M059J (cell line): ENCODE measurements at regions not wholly inside any gene's neighbourhood (a gene's known extent, or its start where the extent isn't known, plus 50 kb on each side); places are given as distances from the start of the nearest gene placed in this dataset.
A peak's percentile ranks its signal among the peaks of the same experiment; 100 is the strongest.
"Not testable (repeated sequence)": the region's sequence is repeated elsewhere in the genome, so short reads cannot be mapped to it uniquely, and the experiment has no call there.

Experiments used
- DNase-seq: peaks from one replicate; pipeline ENCODE4 v3.0.0-alpha.2; 2012; ENCODE audit warnings: low read depth

DNA sequence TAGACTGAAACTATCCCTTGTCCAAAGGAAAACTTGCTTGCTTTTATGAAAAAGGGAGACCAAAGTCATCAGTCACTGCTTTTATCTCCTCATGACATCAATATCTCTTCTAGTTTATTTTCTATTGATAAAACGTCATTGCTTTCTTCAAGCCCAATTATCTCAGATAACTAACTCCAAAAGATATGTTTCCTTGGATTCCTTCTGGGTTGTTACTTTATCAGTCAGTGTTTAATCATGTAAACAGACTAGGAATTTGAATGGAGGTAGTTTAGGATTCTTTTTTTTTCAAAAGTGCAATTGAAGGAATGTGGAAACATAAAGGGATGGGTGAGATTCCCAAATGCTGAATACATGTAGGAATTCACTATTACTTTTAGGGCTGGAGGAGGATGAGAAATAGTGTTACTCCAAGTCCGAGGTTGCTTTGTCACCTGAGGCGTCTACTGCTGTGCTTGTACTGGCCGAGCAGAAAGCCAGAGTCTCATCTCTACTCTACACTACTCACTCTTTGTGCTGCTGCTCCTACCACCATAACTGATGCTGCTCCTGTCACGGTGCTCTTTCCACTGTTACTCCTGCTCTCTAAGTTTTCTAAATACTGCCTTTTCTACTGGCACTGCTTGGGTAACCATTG is 1697.1 kb upstream of the NUDT12 start:
- DNase-seq = no peak

DNA sequence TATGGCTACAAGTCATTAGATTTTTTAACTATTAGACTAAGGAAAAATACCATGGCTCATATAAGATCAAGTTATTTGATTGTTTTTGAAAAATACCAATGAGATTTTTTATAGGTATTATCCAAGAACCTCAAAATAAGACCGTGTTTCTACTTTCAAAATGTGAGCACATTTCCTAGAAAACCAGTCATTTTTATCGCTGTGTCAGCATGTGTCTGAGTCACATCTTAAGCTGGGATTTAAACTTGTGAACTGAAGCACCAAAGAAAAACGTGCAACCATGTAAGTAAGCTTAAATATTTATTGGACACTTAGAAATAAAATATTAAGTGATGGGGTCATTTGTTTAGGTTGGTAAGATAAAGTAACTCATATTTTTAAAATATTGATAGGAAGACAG is 1676.0 kb upstream of the NUDT12 start:
- peak; percentile 2 for DNase-seq

DNA sequence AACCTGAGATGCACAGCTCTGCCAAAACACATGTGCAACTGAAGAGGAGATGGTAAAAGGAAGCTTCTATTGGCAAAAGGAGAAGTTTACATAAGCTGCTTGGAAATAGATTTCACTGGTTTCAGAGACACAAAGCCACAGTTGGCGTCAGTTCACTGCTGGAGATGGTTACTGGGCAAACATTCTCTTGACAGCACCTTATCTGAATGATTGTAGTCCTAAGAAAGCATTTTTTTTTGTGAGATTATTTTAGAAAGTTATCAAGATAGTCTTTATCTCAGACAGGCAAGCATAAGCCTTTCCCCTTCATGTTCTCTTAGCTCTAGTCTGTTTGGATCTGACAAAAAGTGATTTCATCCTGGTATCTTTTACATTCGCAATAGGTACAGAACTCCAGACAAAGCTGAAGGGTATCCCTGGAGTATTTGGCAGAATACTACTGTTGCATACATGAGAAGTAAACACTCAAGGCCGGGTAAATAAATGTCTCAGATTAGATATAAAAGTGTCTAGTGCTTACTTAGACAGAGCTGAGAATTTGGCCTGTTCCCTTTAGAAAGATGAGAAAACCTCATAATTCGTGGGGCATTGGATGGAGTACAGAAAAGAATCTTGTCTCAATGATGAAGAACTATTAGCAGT is 1668.0 kb upstream of the NUDT12 start:
- no peak for DNase-seq

DNA sequence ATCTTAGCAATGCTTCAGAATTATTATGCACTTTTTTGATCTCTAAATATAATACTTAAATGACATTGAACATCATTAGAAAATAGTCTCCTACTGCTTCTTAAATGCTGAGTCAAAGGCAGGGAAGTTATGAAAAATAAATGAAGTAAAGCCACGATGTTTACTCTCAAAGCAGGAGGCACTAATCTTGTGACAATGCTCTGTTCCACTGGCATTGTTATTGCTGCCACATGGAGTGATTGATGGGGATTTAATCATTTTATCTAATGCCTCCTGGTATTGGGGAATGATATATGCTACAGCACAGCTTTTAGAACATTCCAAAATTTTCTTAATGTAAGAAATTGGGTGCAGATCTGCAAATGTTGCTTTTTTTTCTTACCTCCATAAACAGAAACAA is 1655.4 kb upstream of the NUDT12 start:
- no peak for DNase-seq

DNA sequence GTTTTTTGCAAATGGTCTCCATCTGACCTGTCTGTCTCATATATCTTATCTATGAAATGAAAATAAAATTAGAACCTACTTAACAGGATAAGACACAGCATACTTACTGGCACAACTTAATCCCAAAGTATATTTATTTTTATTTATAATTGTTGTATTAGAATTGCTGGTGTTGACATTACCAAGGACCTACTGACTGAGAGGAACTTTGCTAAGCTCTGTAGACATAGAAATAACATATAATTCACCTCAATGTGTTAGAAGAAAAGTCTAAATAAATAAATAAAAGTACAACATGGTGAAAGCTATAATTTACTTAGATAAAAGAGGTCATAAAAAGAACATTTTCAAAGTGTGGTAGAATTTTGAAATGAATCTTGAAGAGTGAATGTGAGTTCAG is 1650.5 kb upstream of the NUDT12 start:
- no peak for DNase-seq

DNA sequence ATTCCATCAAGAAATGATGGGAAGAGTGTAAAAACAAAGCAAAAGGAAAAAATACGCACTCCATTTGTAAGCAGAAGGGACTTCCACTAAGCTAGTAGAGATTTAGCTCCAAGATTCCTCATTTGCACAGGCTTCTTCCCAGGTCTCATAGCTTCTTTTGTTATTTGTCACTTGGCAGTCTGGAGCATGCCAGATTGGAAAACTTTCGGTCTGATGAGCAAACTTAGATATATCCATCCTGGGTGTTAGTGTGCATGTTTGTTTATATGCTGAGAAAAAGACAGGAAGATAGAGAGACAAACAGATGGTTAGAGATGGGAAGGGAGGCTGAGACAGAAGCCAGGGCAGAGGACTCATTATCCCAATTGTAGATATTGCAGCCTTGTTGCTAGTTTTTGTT is 1644.5 kb upstream of the NUDT12 start:
- no peak for DNase-seq

DNA sequence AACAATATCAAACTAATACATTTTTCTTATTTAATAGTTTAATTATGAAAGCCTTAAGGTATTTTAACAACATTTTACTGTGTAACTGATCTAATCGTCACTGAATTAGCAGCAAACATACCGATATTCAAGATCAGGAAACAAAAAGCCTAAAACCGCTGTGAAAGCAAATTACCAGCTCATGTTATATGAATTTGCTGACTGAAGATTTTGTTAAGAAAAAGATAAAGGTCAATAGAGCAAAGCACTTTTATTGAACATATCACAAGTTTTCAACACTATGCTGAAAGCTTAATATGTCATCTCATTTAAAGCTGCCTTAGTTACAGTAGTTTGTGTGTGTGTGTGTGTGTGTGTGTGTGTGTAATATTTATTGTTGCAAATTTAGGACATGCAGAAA is 1634.9 kb upstream of the NUDT12 start:
- DNase-seq = no peak

DNA sequence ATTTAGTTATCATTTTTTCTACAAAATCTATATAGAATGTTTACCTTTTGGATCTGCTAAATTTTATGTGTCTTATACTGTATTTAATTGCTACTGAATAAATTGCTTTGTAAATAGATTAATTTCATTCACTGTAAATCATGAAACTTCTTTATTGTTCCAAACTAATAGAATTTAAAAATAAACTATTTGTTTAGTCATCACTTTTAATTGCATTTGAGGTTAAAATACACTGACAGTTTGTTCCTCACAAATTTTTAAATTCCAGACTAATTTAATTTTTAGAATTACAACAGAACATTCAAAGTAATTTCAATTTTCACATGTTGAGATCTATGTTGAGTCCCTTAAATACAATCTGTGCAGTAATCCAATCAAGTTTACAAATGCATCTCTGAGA is 1633.2 kb upstream of the NUDT12 start:
- DNase-seq = no peak

DNA sequence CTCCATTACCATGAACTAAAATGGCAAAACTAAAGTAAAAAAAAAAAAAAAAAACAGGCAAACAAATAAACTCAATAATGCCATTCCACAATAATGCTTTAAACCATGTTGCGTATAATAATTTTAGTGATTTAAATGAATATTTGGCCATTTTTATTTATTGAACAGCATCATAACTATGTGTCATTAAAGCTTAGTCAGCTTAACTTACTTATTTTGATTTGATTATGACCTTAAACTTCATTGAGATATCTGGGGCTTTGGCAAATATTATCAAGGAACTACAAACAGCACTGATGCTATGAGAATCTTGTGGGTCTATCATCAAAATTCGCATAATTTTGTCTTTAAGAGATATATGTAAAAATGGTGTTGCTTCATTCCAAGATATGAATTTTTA is 1610.3 kb upstream of the NUDT12 start:
- DNase-seq = no peak

DNA sequence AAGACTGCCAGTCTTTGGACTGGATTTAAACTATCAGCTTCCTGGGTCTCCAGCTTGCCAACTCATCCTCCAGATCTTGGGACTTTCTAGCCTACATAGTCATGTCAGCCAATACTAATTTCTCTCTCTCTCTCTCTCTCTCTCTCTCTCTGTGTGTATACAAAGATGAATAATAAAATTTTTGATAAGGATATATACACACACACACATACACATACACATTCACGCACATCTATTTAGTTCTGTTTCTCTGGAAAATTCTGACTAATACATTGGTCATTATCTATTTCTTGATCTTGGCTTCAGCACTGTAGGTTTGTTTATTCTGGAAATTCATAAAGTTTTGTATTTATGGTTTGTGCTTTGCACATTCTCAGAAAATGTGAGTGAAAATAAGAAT is 1606.2 kb upstream of the NUDT12 start:
- peak; percentile 15 for DNase-seq

DNA sequence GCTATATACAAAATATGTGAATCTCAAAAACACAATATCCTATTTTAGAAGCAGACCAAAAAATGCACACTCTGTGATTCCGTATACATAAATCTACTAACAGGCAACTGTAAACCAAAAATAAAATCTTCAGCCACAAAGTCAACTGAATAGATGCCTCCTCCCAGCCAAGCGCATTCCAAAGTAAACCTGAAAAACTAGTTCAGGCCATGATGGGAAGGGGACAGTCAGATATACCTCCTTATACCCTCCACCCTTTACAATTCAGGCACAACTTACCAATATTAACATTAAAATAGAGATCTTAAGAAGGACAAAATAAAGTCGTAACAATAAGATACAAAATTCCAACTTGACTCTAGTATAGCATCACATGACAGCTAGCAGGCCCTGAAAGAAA is 1604.5 kb upstream of the NUDT12 start:
- DNase-seq = no peak

DNA sequence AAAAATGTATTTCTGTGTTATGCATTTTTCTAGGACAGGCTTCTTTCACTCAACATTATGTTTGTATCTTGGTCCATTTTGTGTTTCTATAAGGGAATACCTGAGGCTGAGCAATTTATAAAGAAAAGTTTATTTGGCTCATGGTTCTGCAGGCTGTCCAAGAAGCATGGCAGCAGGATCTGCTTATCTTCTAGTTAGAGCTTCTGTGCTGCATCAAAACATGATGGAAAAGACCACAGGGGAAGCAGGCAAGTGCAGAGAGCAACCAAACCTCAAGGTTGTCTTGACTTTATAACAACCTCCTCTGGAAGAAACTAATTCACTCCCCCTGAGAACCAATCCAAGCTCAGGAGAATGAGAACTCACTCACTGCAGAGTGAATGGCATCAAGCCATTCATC is 1601.0 kb upstream of the NUDT12 start:
- DNase-seq = no peak

DNA sequence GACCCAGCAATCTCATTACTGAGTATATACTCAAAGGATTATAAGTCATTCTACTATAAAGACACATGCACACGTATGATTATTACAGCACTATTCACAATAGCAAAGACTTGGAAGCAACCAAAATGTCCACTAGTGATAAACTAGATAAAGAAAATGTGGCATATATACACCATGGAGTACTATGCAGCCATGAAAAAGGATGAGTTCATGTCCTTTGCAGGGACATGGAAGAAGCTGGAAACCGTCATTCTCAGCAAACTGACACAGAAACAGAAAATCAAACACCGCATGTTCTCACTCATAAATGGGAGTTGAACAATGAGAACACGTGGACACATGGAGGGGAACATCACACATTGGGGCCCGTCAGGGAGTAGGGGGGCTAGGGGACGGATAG is 1600.0 kb upstream of the NUDT12 start:
- DNase-seq = not testable (repeated sequence)

DNA sequence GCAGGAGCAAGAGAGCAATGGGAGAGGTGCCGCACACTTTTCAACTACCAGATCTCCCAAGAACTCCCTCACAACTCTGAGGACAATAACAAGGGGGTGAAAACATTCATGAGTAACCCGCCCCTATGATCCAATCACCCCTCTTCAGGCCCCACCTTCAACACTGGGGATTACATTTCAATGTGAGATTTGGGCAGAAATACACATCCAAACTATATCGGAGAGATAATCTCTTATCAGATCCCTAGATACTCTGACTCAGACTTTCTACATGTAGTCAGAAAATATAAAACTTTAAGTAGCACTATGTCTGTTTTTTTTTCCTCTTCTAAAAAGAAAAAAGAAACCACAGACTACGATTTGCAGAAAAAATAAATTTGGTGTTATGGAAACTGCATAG is 1595.9 kb upstream of the NUDT12 start:
- DNase-seq = peak; percentile 7

DNA sequence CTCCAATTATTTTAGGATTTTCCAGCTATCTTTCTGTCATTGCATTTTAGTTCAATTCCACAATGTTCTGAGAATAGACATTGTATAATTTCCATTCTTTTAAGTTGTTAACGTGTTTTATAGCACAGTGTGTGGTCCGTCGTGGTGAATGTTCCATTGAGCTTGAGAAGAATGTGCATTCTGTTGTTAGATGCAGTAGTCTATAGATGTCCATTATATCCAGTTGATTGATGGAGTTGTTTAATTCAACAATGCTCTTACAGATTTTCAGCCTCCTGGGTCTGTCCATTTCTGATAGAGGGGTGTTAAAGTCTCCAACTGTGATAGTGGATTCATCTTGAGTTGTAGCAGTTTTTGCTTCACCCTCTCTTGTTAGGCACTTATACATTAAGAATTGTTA is 1587.7 kb upstream of the NUDT12 start:
- DNase-seq = no peak

DNA sequence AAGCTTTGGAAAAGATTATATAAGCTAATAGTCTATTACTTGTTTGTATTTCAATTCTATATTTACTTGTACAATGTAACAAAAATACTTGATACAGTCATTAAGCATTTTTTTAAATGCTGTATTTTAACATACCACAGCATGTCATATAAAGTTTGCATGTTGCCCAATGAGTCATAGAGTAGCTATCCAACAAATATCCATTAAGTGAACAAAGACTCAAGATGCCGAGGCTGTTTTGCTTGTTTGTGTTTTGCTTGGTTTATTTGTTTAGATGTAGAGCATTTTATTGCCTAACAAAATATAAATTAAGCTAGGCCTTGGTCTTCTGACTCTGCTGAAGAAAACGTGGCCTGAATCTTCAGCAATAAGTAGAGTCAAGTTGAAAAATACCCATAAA is 1584.3 kb upstream of the NUDT12 start:
- DNase-seq = peak; percentile 18

DNA sequence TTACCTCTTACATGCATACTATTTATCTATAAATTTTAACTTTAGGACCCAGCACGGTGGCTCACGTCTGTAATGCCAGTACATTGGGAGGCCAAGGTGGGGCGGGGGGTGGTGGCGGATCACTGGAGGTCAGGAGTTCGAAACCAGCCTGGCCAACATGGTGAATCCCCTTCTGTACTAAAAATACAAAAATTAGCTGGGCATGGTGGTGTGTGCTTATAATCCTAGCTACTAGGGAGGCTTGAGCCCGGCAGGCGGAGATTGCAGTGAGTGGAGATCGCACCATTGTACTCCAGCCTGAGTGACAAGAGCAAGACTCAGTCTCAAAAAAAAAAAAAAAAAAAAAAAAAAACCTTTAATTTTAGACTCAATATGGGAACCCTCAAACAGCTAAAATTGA is 1582.6 kb upstream of the NUDT12 start:
- DNase-seq = no peak

DNA sequence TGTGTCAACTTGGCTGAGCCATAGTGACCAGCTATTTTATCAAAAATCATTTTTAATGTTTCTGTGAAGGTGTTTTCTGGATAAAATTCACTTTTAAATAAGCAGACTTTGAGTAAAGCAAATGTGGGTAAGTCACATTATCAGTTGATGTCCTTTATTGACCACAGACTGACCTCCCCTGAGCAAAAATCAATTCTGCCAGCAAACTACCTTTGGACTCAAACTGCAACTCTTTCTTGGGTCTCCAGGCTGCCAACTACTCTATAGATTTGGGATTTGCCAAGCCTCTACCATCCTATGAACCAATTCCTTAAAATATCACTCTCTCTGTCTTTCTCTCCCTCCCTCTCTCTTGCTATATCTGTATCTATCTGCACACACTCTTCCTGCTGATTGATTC is 1571.7 kb upstream of the NUDT12 start:
- DNase-seq = no peak

DNA sequence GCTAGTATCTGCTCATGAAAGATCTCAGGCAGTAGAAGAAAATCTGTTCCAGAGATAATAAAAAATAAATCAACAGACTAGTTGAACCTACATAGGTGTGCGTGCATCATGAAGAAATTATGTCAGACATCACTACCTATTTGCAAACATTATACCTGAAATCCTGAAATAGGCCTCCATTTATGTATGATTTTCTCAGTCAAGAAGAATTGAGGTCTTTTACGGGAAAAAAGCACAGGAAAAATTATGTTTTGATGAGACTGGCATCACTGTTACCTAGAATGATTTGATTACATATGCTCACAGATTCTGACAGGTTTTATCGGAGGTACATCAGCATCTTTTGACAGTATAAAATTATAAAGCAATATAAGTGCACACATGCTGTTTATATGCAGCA is 1570.5 kb upstream of the NUDT12 start:
- DNase-seq = no peak

DNA sequence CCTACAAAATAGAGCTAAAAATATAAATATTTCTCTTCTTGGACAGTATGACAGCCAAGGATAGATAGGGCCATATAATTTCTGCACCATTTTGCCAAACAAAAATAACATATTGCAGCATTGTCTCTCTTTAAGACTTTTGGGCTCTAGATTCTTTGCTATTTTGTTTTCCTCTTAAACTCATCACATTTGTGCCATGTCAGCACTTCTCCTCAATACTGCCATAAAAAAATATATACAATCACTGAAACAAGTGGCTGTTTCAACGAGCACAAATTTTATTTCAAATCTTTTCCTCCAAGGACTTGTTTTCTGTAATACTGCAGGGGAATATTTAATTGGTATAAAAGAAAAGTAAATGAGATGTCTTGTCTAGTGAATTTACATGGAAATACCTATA is 1570.0 kb upstream of the NUDT12 start:
- DNase-seq = no peak

DNA sequence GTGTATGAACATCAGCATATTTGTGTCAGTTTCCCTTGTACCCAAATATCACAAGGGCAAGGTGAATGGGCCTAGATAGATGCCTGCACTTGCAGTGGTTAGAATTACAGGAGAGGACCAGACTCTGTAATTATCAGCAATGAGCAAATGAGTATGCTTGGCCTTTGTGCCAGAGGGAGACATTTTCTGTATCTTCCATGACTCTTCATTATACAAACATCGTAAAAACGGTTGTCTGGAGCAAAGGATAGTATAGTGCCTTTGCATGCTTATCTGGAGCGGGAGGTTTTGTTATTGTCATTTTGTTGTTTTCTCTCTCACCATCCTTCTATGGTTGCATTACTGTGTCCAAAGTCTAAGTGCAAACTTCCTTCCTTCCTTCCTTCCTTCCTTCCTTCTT is 1568.5 kb upstream of the NUDT12 start:
- no peak for DNase-seq

DNA sequence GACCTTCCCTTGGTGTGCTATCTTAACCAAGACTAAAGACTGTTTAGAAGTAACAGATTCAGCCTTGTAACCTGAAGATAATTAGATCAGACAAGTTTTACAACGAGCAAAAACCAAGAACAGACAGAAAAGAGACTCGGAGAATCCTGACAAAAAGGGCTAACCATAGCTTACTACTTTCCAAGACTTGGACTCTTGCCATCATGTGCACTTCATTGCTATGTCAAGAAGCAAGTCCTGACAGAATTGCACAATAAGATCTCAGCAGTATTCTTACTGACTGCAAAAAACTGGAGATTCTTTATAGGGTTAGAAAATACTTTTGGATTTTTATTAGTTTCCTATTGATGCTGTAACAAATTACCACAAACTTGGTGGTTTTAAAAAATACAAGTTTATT is 1539.0 kb upstream of the NUDT12 start:
- peak; percentile 14 for DNase-seq

DNA sequence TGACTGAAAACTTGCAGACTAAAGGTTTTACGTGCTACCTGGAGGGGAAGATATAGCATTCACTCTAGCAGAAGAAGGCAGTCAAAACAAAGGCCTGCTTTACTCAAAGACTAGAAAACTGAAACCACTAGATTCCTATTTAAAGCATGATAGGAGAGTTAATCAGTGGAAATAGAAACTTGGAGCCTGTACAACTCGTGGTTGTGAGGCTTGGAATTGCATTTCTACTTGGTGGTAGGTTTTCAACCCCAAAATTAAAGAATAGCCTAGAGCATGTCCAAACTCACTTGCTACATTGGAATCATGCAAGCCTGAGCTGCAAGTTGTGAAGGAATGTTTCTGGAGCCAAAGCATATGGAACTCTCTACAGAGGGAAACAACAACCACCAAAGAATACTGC is 1526.4 kb upstream of the NUDT12 start:
- DNase-seq = peak; percentile 3

DNA sequence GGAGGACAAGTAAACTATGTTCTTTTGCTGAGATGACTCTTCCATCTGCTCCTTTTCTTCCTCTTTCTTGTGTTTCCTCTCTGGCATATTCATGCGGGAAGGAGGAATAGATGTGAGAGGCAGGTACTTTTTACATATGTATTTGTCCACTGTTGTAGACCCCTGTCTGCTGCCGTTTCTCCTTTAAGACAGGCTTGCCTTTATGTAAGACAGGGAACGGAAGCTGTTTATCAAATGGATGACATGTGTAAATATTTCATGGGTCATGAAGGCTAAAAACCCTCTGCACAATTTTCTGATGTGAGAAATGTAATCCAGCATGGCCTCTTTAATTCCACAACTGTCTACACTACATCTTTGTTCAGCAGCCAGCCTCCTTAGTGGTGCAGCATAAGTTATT is 1525.5 kb upstream of the NUDT12 start:
- no peak for DNase-seq
